Kidney epithelial cell (primary cell): ENCODE measurements at regions not wholly inside any gene's neighbourhood (a gene's known extent, or its start where the extent isn't known, plus 50 kb on each side); places are given as distances from the start of the nearest gene placed in this dataset.

Source experiments
- DNase-seq: peaks from one replicate; pipeline ENCODE4 v3.0.0-alpha.2; 2010; ENCODE audit warnings: low read depth
- H3K27me3 ChIP-seq: 2 replicates; pipeline ENCODE4 v1.6.0; 2011; ENCODE audit warnings: low read length; ENCODE audit not compliant: control insufficient read depth, insufficient read depth
- H3K36me3 ChIP-seq: 2 replicates; pipeline ENCODE4 v1.5.1; 2011; ENCODE audit warnings: low read length; ENCODE audit not compliant: control insufficient read depth, insufficient read depth
- H3K4me3 ChIP-seq: 2 replicates; pipeline ENCODE4 v1.5.1; 2011; ENCODE audit warnings: low read depth, mild to moderate bottlenecking, control low read depth, low read length
- CTCF ChIP-seq: IDR thresholded peaks from 2 replicates; pipeline ENCODE4 v1.5.1; 2011; ENCODE audit warnings: mild to moderate bottlenecking, moderate library complexity, low read length, control low read depth, inconsistent platforms; ENCODE audit not compliant: insufficient read depth, poor library complexity, severe bottlenecking

- no peak overlapping the region for H3K4me3 ChIP-seq
- H3K27me3 ChIP-seq, result no peaks in the 10 kb centered on the region
- no peak for TF ChIP-seq CTCF
- peak; percentile 26 for DNase-seq
- no peaks in the 10 kb centered on the region for H3K36me3 ChIP-seq
These were observed 177.1 kb upstream of the CENPE start for GRCh38 chr4:103375278-103375677.

- Histone ChIP-seq H3K27me3 (no peaks in the 10 kb centered on the region), H3K4me3 (no peak overlapping the region), H3K36me3 (no peaks in the 10 kb centered on the region)
- DNase-seq, result no peak
- TF ChIP-seq CTCF, result no peak
These were observed 176.6 kb upstream of the CENPE start for GRCh38 chr4:103374758-103375157.

- DNase-seq, result no peak
- no peak for TF ChIP-seq CTCF
- no peak overlapping the region for H3K4me3 ChIP-seq
- H3K36me3 ChIP-seq, result no peaks in the 10 kb centered on the region
- H3K27me3 ChIP-seq, result no peaks in the 10 kb centered on the region
These were observed 176.2 kb upstream of the CENPE start for GRCh38 chr4:103374306-103374705.

- no peak for DNase-seq
These were observed 173.9 kb upstream of the CENPE start for GRCh38 chr4:103372002-103372558.

GRCh38 chr4:103370336-103370735 is 172.2 kb upstream of the CENPE start:
- no peak for TF ChIP-seq CTCF
- H3K36me3 ChIP-seq, result no peaks in the 10 kb centered on the region
- H3K4me3 ChIP-seq, result no peak overlapping the region
- H3K27me3 ChIP-seq, result no peaks in the 10 kb centered on the region
- no peak for DNase-seq

More at GRCh38 chr4:103372002-103372558, 173.9 kb upstream of the CENPE start:
- Histone ChIP-seq H3K27me3 (no peaks in the 10 kb centered on the region), H3K36me3 (no peaks in the 10 kb centered on the region), H3K4me3 (no peak overlapping the region)
- no peak for TF ChIP-seq CTCF

- DNase-seq, result no peak
- H3K4me3 ChIP-seq, result no peak overlapping the region
- H3K36me3 ChIP-seq, result no peaks in the 10 kb centered on the region
- H3K27me3 ChIP-seq, result no peaks in the 10 kb centered on the region
- no peak for TF ChIP-seq CTCF
These were observed 167.1 kb upstream of the CENPE start for GRCh38 chr4:103365285-103365684.
